ENCODE measurements at regions not wholly inside any gene's neighbourhood (a gene's known extent, or its start where the extent isn't known, plus 50 kb on each side); places are given as distances from the start of the nearest gene placed in this dataset.

DNA sequence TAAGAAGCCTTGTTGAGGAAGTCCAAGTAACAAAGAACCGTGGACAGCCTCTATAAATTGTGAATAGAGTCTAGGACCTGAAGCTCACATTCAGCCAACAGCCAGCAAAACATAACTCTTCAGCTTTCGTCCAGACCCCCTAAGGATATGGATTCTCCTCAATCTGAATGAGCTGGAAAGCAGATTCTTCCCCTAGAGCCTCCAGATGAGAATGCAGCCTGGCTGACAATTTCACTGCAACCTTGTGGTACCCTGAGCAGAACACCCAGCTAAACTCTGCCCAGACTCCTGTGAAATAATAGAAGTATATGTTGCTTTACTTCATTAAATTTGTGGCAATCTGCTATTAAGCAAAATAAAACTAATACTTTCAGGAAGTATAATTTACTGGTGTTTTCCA is 483.5 kb upstream of the SLC8A1 start:
- peaks cover 6% of the 10 kb centered on the region for H3K9me3 Mint-ChIP-seq
- no peak overlapping the region for H3K27ac Mint-ChIP-seq
- no peaks in the 10 kb centered on the region for H3K36me3 Mint-ChIP-seq (ENCODE audit: low read depth)
- H3K4me3 Mint-ChIP-seq: no peak overlapping the region
- H3K4me1 Mint-ChIP-seq (ENCODE audit: low read depth): no peaks in the 10 kb centered on the region
- H3K27me3 Mint-ChIP-seq (ENCODE audit: low read depth): no peaks in the 10 kb centered on the region

DNA sequence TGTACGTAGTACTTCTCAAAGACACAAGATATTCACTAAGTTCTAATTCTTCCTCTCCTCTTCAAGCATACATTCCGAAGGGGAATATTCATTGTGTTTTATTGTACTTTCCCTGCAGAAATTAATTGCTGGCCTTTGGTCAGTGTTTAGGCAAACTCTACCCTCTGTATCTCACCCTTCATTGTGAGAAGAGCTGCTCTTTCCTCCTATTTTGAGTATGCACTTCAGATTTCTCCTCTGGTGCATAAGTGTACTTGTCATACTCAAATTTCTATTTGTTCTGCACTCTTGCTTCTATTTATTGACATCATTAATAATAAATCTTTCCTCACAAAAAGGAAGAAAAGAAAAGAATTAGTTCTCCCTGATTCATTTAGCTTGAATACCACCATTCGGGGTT is 485.4 kb upstream of the SLC8A1 start:
- peaks cover 10% of the 10 kb centered on the region for H3K9me3 Mint-ChIP-seq
- no peak overlapping the region for H3K27ac Mint-ChIP-seq
- no peaks in the 10 kb centered on the region for H3K27me3 Mint-ChIP-seq (ENCODE audit: low read depth)
- H3K4me1 Mint-ChIP-seq (ENCODE audit: low read depth): no peaks in the 10 kb centered on the region
- no peak overlapping the region for H3K4me3 Mint-ChIP-seq
- H3K36me3 Mint-ChIP-seq (ENCODE audit: low read depth): no peaks in the 10 kb centered on the region

DNA sequence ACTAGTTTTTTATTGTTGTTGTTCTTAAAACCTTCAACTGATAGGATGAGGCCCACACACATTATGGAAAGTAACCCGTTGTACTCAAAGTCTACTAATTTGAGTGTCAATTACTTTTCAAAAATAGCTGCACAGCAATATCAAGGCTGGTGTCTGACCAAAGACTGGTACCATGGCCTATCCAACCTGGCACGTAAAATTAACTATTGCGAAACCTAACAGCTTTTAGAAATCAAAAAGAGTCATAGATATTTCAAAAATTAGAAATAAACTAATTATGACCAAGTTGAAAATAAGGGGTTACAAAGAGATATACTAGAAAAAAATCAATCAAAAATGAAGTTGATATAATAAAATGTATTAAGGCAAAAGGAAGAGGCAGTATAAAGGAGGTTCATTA is 501.5 kb upstream of the SLC8A1 start:
- H3K27me3 Mint-ChIP-seq (ENCODE audit: low read depth): no peaks in the 10 kb centered on the region
- no peak overlapping the region for H3K27ac Mint-ChIP-seq
- H3K36me3 Mint-ChIP-seq (ENCODE audit: low read depth): no peaks in the 10 kb centered on the region
- peaks cover 5% of the 10 kb centered on the region for H3K9me3 Mint-ChIP-seq
- H3K4me3 Mint-ChIP-seq: no peak overlapping the region
- H3K4me1 Mint-ChIP-seq (ENCODE audit: low read depth): no peaks in the 10 kb centered on the region

DNA sequence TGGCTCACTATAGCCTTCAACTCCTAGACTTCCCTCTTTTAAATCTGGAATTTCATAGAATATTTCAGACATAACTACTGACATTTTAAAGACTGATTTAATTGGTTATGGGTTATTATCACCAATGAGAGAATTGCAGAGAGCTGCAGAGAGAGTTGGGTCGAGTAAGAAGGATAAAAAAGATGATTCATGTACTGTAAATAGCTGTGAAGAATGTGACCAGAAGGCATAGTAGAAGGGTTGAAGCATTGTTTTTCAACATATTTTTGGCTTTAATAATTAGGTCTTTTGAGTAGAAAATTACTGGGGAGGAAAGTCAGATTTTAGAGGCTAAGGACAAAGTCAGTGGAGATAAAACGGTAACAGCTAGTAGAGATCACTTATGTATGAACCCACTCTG is 503.2 kb upstream of the SLC8A1 start:
- no peak overlapping the region for H3K27ac Mint-ChIP-seq

DNA sequence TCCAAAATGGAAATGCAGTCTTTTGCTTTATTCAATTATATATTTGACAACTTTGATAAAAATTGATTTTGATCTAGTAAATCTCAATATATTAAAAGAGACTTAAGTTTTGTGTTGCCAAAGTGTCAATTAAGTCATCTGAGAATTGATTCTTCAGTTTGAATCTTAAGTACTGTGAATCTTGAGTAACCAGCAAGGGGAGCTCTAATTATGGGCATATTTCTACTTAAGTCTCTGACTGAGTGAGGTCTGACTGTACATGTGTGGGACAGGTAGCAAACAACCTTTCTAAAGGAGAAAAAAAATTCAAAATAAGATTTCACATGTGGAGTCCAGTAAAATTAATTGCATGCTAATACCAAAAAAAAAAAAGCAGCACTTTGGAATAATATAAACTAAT is 503.7 kb upstream of the SLC8A1 start:
- no peaks in the 10 kb centered on the region for H3K36me3 Mint-ChIP-seq (ENCODE audit: low read depth)
- no peaks in the 10 kb centered on the region for H3K4me1 Mint-ChIP-seq (ENCODE audit: low read depth)
- peaks cover 5% of the 10 kb centered on the region for H3K9me3 Mint-ChIP-seq
- no peak overlapping the region for H3K27ac Mint-ChIP-seq
- H3K4me3 Mint-ChIP-seq: no peak overlapping the region
- H3K27me3 Mint-ChIP-seq (ENCODE audit: low read depth): no peaks in the 10 kb centered on the region

More for the DNA sequence above, 503.2 kb upstream of the SLC8A1 start:
- H3K4me1 Mint-ChIP-seq (ENCODE audit: low read depth): no peaks in the 10 kb centered on the region
- H3K27me3 Mint-ChIP-seq (ENCODE audit: low read depth): no peaks in the 10 kb centered on the region
- no peak overlapping the region for H3K4me3 Mint-ChIP-seq
- H3K9me3 Mint-ChIP-seq: peaks cover 5% of the 10 kb centered on the region
- H3K36me3 Mint-ChIP-seq (ENCODE audit: low read depth): no peaks in the 10 kb centered on the region

DNA sequence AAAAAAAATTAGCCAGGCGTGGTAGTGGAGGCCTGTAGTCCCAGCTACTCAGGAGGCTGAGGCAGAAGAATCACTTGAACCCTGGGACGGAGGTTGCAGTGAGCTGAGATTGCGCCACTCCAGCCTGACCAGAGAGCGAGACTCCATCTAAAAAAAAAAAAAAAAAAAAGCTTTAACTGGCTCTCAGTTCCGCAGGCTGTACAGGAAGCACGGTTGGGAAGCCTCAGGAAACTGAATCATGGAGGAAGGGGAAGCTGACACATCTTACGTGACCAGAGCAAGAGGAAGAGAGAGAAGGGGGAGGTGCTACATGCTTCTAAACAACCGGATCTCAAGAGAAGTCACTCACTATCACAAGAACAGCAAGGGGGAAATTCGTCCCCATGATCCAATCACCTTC is 505.6 kb upstream of the SLC8A1 start:
- Mint-ChIP-seq H3K27ac (no peak overlapping the region), H3K9me3 (peaks cover 5% of the 10 kb centered on the region)

DNA sequence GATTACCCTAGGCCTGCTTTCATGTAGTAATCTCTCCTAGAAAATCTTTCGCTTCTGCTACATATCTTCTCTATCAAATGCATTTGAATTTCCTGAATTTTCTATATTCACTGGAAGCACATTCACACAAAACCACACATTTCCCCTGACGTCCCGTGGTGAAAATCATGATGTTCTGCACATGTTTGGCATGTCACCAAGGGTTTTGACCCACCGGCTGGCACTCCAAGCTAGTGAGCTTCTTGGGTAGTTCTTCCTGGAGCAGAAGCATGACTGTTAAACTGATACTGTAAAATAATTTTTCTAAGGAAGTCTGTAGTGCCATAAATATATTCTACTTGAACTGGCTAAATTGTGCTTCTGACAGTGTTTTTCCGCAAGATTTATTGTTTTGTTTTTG is 510.1 kb upstream of the SLC8A1 start:
- Mint-ChIP-seq H3K36me3 (ENCODE audit: low read depth) (no peaks in the 10 kb centered on the region), H3K4me3 (no peak overlapping the region), H3K4me1 (ENCODE audit: low read depth) (no peaks in the 10 kb centered on the region), H3K27me3 (ENCODE audit: low read depth) (no peaks in the 10 kb centered on the region), H3K9me3 (no peaks in the 10 kb centered on the region), H3K27ac (no peak overlapping the region)

More for the DNA sequence above, 505.6 kb upstream of the SLC8A1 start:
- Mint-ChIP-seq H3K4me1 (ENCODE audit: low read depth) (no peaks in the 10 kb centered on the region), H3K4me3 (no peak overlapping the region), H3K27me3 (ENCODE audit: low read depth) (no peaks in the 10 kb centered on the region), H3K36me3 (ENCODE audit: low read depth) (no peaks in the 10 kb centered on the region)

DNA sequence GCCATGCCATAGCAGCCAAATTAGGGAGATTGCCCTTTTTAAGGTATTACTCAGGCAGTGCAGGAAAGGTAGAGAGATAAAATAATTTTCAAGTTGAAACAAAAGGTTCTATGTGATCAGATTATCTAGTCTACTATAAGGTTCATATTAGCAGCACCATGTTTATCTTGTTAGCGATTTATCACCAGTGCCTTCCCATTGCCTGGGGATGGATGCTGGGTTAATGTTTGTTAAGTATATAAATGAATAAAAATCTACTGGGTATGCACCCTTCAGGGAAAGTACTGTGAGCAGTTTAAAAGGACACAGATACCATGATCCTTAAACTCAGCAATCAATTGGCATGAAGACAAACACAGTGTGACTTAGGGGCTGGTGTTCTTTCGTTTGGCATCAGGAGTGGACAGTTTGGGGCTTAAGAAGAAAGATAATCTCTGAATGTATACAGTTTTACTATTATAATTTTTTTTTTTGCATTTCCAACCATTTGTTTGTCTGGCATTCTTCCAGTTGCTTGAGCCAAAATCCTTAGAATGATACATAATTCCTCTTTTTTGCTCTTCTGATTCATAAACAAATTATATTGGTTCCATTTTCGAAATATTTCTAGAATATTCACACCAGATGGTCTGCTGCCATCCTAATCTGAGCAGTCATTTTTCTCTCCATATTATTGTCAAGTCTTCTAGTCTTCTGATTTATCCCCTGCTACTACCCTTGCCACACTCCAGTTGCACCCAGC is 512.8 kb upstream of the SLC8A1 start:
- H3K4me1 Mint-ChIP-seq (ENCODE audit: low read depth): no peaks in the 10 kb centered on the region
- H3K27ac Mint-ChIP-seq: no peak overlapping the region
- no peaks in the 10 kb centered on the region for H3K27me3 Mint-ChIP-seq (ENCODE audit: low read depth)
- peaks cover 3% of the 10 kb centered on the region for H3K9me3 Mint-ChIP-seq
- no peak overlapping the region for H3K4me3 Mint-ChIP-seq
- no peaks in the 10 kb centered on the region for H3K36me3 Mint-ChIP-seq (ENCODE audit: low read depth)

DNA sequence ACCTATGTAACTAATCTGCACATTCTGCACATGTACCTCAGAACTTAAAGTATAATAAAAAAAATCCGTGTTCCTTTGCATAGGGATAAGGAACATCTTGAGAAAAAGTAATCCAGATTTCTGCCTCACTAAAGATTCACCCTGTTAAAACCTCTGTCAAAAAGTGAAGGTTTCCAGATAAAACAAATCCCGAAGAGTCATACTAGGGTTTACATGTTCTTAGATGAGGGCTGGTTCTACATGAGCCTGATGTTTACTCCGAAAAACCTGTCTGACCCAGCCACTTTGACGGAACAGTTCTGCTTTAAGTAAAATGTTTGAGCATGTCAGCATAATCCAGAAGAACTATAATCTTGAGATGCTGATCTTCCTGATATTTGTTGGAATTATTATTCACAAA is 515.6 kb upstream of the SLC8A1 start:
- no peak overlapping the region for H3K27ac Mint-ChIP-seq
- H3K4me1 Mint-ChIP-seq (ENCODE audit: low read depth): no peaks in the 10 kb centered on the region
- peaks cover 3% of the 10 kb centered on the region for H3K9me3 Mint-ChIP-seq
- no peak overlapping the region for H3K4me3 Mint-ChIP-seq
- H3K27me3 Mint-ChIP-seq (ENCODE audit: low read depth): no peaks in the 10 kb centered on the region
- no peaks in the 10 kb centered on the region for H3K36me3 Mint-ChIP-seq (ENCODE audit: low read depth)

DNA sequence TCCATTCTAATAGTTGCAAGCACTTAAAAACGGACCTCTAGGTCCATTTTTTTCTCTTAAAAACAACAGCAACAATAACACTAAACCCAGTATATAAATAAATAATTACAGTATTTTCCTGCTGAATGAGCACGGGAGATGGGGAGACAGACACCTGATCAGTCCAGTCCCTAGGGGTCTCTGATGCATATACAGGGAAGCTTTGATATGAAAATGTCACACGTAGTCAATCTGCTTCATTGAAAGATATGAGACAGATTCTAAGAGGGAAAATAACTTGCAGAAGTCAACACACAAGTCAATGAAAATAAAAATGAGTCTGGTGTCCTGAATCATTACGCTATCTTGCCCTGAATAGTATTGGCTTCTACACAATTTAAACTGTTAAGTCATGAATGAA is 523.3 kb upstream of the SLC8A1 start:
- no peaks in the 10 kb centered on the region for H3K27me3 Mint-ChIP-seq (ENCODE audit: low read depth)
- H3K9me3 Mint-ChIP-seq: no peaks in the 10 kb centered on the region
- H3K4me1 Mint-ChIP-seq (ENCODE audit: low read depth): no peaks in the 10 kb centered on the region
- no peak overlapping the region for H3K4me3 Mint-ChIP-seq
- no peaks in the 10 kb centered on the region for H3K36me3 Mint-ChIP-seq (ENCODE audit: low read depth)
- H3K27ac Mint-ChIP-seq: no peak overlapping the region

DNA sequence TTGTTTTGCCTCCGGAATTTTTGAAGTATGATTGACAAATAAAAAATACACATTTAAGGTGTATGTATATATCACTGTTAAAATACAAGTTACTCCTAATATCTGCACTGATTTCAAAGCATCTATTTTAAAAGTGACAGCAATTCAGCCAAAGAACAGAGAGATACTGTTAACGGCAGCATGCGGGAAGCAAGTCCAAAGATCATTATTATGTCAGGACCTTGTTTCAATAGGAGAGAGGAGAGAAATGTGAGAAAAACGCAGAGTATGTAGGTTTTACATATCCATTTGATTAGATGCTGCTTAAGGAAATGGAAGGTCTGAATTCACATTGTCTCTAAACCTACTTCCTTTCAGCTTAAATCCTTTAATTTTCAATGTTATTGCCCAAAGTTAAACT is 545.5 kb upstream of the SLC8A1 start:
- Mint-ChIP-seq H3K4me1 (ENCODE audit: low read depth) (no peaks in the 10 kb centered on the region), H3K36me3 (ENCODE audit: low read depth) (no peaks in the 10 kb centered on the region), H3K9me3 (no peaks in the 10 kb centered on the region), H3K4me3 (no peak overlapping the region), H3K27ac (no peak overlapping the region), H3K27me3 (ENCODE audit: low read depth) (no peaks in the 10 kb centered on the region)

DNA sequence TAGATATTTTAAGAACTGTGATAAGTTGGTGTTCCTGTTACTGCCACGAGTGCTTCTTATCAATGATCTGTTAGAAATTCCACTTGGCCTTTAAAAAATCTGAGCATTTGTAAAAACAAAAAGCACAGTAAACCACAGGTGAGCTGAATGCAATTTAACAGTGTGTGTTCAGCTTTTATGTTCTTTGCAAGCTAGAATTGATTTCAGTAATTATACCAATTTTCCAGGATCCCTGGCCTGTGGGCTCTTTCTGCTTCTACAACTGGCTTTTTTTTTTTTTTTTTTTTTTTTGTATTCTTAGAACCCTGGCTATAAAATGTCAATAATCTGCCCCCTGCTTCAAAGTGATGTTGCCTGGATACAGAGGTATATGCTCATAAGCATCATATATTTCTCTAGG is 548.5 kb upstream of the SLC8A1 start:
- Mint-ChIP-seq H3K4me3 (no peak overlapping the region), H3K9me3 (no peaks in the 10 kb centered on the region), H3K36me3 (ENCODE audit: low read depth) (no peaks in the 10 kb centered on the region), H3K27me3 (ENCODE audit: low read depth) (no peaks in the 10 kb centered on the region), H3K4me1 (ENCODE audit: low read depth) (no peaks in the 10 kb centered on the region), H3K27ac (no peak overlapping the region)

DNA sequence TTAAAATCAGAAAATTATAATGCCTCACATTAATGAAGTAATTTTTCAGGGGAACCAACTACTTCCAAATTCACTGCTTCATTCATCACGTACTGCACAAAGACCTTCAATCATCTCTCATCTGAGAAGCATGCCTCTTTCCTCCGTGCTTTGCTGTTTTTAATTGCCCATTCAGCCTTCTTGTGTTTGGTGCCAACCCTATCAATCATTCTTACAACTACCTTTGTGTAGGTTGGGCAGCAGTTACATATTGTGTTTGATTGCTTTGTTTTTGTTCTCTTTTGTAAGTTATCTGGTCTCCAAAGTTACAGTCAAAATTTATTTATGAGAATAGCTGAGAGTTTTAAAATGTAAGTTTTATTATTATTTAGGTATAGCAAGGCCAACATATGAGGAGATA is 549.0 kb upstream of the SLC8A1 start:
- no peaks in the 10 kb centered on the region for H3K9me3 Mint-ChIP-seq
- no peaks in the 10 kb centered on the region for H3K27me3 Mint-ChIP-seq (ENCODE audit: low read depth)
- H3K36me3 Mint-ChIP-seq (ENCODE audit: low read depth): no peaks in the 10 kb centered on the region
- no peaks in the 10 kb centered on the region for H3K4me1 Mint-ChIP-seq (ENCODE audit: low read depth)
- no peak overlapping the region for H3K4me3 Mint-ChIP-seq
- H3K27ac Mint-ChIP-seq: no peak overlapping the region

DNA sequence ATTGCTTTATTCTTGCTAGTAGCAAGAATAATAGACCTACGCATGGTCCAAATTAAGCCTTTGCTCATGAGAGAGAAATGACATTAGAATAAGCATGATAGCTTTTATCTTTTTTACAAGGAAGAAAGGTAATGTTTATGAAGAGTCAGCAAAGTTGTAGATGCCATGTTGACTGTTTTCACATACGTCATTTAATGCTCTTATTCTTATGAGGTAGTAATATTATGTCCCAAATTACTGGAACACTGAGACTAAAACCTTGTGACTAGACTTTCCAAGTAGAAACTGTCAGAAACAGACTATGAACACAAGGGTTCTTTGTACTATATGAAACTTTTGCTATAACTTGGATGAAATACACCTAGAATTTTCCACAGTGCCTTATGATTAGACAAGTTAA is 552.8 kb upstream of the SLC8A1 start:
- Mint-ChIP-seq H3K9me3 (no peaks in the 10 kb centered on the region), H3K36me3 (ENCODE audit: low read depth) (no peaks in the 10 kb centered on the region), H3K4me1 (ENCODE audit: low read depth) (no peaks in the 10 kb centered on the region), H3K4me3 (no peak overlapping the region), H3K27ac (no peak overlapping the region), H3K27me3 (ENCODE audit: low read depth) (no peaks in the 10 kb centered on the region)

DNA sequence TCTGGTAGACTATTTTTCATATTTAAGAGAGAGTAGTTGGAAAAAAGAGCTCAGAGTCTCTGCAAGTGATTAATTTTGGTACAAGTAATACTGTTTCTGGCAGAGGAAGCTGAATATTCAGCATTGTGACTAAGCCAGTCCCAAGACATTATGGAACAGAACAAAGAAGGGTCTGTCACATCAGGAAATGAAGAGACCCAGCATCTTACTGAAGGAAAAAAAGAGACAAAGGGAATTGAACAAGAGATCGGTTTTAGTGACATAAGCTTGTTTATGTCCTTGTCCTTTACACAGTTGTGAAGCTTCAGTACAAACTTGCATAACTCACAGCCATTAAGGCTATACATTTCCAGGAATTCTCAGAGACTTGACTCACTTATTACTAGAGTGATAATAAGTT is 568.5 kb upstream of the SLC8A1 start:
- H3K27me3 Mint-ChIP-seq (ENCODE audit: low read depth): no peaks in the 10 kb centered on the region
- H3K4me3 Mint-ChIP-seq: no peak overlapping the region
- no peaks in the 10 kb centered on the region for H3K4me1 Mint-ChIP-seq (ENCODE audit: low read depth)
- H3K36me3 Mint-ChIP-seq (ENCODE audit: low read depth): no peaks in the 10 kb centered on the region
- H3K9me3 Mint-ChIP-seq: no peaks in the 10 kb centered on the region
- H3K27ac Mint-ChIP-seq: no peak overlapping the region

DNA sequence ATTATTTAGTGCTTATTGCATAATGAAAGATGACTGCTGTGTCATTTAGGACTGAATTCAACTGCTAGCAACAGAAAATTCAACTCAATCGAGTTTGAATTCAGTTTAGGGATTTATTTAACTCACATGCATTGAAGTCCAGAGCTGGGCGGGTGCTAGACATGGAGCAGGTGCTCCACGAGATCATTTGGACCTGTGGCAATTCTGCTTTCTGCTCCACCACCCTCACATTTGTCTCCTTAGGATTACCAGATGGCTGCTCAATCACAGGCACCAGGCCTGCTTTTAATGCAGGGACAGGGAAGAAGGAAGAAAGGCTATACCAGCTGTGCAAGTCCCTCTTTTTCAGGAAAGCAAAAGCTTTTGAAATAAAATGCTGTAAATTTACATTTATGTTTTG is 572.9 kb upstream of the SLC8A1 start:
- no peak overlapping the region for H3K27ac Mint-ChIP-seq
- H3K4me3 Mint-ChIP-seq: no peak overlapping the region
- no peaks in the 10 kb centered on the region for H3K4me1 Mint-ChIP-seq (ENCODE audit: low read depth)
- no peaks in the 10 kb centered on the region for H3K9me3 Mint-ChIP-seq
- no peaks in the 10 kb centered on the region for H3K36me3 Mint-ChIP-seq (ENCODE audit: low read depth)
- no peaks in the 10 kb centered on the region for H3K27me3 Mint-ChIP-seq (ENCODE audit: low read depth)

All from T-helper 1 cell treated with Interleukin-12 subunit alpha and Interleukin-12 subunit beta and Interleukin-4 antibody, amounts not matched to agents 30 μg/mL and 1 μg/mL, for 36 hours (primary cell).